GM18861 (cell line): ENCODE measurements at regions not wholly inside any gene's neighbourhood (a gene's known extent, or its start where the extent isn't known, plus 50 kb on each side); places are given as distances from the start of the nearest gene placed in this dataset.

ENCODE experiments used
- ATAC-seq: cut with Tn5 transposase; IDR thresholded peaks from one replicate; pipeline ENCODE4 v1.9.1; 2021; ENCODE audit not compliant: unreplicated experiment

DNA sequence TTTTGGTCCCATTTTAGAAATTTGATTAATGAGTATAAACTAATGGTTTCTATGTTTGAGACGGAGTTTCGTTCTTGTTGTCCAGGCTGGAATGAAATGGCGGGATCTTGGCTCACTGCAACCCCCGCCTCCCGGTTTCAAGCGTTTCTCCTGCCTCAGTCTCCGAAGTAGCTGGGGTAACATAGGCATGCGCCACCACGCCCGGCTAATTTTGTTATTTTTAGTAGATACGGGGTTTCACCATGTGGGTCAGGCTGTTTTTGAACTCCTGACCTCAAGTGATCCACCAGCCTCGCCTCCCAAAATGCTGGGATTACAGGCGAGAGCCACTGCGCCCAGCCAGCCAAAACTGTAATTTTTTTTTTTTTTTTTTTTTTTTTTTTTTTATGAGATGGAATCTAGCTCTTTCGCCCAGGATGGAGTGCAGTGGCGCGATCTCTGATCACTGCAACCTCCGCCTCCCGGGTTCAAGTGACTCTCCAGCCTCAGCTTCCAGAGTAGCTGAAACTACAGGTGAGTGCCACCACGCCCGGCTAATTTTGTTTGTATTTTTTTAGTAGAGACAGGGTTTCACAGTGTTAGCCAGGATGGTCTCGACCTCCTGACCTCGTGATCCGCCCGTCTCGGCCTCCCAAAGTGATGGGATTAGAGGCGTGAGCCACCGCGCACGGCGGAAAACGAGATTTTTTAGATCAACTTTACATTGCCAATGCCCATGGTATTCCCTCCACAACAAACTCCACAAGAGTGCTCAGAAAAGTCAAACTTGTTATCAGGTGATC lies 127.8 kb downstream of the HFE start:
- no peak for ATAC-seq

DNA sequence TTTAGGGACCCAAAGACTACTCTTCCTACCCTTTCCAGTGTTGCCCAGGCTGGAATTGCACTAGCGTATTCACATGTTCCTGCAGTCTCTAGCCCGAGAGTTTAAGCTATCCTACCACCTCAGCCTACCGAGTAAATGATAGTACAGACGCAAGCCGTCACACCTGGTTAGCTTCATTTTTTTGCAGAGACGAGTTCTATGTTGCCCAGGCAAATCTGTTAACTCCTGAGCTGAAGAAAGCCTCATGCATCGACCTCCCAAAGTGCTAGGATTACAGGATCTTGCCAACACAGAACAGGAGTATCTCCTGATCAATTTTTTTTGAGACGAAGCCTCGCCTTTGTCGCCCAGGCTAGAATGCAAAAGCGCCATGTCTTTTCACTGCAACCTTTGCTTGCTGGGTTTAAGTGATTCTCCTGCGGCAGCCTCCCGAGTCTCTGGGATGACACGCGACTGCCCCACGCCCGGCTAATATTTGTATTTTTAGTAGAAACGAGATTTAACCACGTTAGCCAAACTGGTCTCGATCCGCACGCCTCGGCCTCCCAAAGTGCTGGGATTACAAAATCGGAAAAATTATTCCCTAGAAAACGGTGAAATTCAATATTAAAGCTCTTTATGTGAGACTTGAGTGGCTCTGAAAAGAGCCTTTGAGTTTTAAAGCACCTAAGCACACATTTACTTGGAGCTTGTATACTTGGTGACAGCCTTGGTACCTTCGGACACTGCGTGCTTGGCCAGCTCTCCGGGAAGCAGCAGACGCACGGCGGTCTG lies 128.5 kb downstream of the HFE start:
- peak; percentile 12 for ATAC-seq

DNA sequence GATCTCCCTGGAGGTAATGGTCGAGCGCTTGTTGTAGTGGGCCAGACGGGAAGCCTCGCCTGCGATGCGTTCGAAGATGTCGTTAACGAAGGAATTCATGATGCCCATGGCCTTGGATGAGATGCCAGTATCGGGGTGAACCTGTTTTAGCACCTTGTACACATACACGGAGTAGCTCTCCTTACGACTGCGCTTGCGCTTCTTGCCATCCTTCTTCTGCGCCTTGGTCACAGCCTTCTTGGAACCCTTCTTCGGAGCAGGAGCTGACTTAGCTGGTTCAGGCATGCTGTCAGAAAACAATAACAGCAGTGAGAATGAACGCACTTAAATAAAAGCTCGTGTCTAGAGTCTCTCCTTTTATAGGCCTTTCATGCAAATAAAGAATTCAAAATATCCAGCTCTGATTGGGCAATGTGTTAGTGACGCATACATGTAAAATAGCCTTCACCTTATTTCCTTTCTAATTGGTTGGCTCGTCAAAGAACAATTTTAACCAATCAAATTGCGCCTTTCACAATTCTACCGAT lies 129.2 kb downstream of the HFE start:
- ATAC-seq = peak; percentile 74

DNA sequence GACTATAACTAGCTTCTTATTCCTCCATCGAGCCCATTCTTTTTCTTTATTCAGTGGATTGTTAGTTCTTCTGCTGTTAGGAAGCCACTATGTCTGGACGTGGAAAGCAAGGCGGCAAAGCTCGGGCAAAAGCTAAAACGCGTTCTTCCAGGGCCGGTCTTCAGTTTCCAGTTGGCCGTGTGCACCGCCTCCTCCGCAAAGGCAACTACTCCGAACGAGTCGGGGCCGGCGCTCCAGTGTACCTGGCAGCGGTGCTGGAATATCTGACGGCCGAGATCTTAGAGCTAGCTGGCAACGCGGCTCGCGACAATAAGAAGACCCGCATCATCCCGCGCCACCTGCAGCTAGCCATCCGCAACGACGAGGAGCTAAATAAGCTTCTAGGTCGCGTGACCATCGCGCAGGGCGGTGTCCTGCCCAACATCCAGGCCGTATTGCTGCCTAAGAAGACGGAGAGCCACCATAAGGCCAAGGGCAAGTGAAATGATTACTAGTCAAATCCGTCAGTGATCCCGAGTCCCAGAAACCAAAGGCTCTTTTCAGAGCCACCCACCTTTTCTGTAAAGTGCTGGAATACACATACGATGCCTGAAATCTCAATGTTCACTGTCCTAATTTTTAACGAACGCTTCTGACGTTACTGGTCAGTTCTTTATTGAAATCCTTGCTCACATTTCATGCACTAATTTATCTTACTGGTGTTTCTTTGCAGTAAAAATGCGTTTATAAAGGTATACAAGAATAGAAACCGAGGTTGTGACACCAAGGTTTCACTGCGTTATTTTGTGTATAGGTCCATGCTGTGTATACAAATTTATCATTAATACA lies 129.9 kb downstream of the HFE start:
- ATAC-seq = peak; percentile 22

DNA sequence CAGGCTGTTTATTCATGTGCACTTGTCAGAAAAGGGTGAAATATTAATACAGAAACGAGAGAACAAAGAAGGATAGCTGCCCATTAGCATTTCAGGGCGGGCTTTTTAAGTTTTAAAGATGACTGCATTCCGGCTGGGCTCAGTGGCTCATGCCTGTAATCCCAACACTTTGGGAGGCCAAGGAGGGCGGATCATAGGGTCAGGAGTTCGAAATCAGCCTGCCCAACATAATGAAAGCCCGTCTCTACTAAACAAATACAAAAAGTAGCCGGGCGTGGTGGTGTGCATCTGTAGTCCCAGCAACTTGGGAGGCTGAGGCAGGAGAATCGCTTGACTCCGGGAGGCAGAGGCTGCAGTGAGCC lies 130.5 kb downstream of the HFE start:
- ATAC-seq = no peak

DNA sequence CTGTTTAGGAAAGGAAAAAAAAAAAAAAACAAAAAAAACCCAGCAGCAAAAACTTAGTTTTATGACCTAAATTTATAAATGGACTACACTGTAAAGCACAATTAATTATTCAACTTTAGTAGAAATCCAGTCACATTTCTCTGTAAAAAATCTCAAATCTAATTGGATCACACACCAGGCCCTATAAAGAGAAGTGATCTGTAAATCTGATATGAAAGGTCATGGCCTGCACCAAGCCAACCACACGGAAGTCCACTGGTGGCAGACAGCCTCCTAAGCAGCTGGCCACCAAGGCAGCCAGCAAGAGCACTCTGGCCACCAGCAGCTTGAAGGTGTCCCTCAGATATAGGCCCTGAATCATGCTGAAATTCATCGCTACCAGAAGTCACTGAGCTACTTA lies 131.6 kb downstream of the HFE start:
- no peak for ATAC-seq

DNA sequence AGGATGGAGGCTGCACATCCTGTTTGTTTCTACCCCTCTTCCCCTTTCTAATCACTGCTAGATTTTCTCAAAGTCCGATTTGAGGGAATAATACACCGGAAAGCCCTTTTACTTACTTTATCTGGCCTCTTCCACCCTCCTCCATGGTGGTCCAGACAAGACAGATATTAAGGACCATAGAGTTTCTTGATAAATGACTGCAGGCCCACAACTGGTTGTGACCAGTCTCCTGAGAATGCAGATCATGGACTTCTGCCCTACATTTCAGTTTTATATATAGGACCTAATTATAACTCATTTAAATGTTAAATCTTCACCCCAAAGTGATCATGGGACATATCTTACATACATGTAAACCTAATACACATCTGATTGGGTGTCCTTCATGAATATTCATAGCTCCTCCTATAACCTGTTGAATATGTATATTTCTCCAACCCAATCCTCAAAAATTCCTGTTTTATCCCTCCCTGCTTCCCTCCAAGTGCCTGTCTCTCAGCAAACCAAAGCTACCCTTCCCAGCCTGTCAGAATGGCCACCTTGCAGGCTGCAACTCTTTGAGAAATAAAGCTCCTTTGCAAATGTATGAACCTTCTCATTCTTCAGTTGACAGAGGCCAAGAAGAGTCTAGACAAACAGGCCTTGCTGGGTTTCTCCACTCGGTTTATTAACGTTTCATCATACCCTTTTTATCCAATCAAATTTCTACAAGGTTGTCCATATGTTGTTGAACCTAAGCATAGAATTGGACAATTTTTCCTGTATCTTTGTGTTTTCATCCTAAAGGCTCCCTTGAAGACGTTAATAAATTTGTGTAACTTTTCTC lies 133.1 kb downstream of the HFE start:
- no peak for ATAC-seq

DNA sequence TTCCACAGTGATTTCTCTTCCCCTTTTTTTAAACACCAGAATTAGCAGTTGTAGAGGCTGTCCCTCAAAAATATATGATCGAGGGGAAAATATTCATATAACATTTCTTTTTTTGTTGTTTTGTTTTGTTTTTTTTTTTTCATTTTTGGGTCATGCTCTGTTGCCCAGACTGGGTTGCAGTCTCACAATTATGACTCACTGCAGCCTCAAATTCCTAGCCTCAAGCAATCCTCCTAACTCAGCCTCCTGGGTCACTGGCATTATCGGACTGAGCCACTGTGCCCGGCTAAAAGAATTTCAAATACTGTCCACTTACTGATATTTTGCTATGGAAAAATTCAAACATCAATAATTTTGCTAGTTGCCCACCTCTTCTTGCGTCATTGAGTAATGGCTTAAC lies 134.0 kb downstream of the HFE start:
- no peak for ATAC-seq

DNA sequence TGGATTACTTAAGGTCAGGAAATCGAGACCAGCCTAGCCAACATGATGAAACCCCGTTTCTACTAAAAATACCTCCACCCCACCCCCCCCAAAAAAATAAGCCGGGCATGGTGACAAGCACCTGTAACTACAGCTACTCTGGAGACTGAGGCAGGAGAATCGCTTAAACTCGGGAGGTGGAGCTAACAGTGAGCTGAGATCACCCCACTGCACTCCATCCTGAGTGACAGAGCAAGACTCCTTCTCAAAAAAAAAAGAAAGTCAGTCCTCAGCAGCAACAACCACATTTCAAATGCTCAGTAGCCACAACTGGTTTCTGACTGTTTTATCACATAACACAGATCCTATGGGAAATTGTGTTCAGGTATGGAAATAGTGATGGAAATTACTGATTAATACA lies 135.3 kb downstream of the HFE start:
- no peak for ATAC-seq

DNA sequence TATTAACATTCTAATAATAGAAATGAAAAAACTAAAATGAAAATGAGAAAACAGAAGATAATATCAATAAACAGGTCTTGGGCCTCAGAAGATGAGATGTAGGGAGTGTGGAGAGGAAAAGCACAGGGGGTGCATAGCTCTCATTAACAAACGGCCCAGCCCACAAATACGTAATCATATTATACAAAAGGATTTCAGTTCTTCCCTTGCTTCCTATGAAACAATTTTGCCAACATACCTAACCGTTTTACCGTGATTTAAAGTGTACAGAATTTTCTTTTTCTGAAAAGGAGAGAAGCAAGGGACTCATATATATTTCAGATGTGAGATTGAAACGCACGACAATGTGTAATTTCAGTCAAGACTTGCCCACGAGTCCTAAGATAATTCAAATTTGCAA lies 136.0 kb downstream of the HFE start:
- ATAC-seq = no peak

DNA sequence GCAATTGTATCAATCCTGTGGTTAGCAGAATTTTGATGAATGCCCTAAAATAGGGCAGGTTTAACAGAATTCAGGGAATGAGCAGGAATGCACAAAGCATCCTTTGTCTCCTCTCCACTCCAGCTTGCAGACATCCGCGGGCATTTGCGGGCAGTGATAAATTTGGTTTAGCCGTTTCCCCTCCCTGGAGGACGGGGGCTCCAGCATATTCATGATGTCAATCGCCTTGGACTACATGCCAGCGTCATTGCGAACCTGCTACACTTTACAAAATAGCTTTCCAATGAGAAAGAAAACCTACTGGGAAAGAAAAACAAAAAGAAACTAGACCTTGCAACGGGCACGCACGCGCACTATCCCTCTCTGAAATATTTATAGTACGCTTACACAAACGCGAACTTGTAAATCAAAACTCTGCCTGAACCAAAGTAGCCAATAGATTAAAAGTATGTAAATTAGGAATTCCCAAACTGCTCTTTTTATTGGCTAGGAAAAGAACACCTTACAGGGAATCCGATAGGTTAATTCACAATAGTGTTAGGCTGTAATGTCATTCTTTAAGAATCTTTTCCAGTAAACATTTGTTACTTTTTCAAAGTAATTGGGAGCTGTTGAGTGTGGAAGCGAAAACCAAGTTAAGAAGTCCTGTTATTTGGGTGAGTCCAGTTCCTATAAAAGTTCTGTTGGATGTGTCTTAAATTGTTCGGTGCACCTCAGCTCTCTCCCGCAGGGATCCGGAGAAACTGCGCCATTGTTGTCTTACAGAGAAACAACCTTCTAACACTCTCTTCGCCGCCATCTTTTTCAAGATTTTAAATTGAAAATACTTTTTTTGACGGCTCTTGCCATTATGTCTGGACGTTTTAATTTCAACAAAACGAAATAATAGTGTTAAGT lies 136.7 kb downstream of the HFE start:
- peak; percentile 66 for ATAC-seq

DNA sequence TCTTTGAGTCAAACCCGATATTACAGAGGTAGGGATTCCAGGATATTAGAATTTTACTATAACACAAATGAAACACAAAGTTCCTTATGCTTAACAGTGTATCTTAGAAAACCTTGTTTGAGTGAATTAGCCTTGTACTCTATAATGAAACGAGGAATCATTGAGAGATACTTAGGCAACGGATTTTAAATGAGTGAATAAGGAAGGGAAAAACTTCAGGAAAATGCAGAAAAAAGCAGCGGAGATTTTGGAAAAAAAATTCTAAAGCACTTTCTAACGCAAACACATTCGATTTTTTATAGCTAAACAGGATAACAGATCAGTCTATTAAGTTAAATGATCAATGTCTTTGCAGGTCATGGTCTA lies 137.3 kb downstream of the HFE start:
- no peak for ATAC-seq

DNA sequence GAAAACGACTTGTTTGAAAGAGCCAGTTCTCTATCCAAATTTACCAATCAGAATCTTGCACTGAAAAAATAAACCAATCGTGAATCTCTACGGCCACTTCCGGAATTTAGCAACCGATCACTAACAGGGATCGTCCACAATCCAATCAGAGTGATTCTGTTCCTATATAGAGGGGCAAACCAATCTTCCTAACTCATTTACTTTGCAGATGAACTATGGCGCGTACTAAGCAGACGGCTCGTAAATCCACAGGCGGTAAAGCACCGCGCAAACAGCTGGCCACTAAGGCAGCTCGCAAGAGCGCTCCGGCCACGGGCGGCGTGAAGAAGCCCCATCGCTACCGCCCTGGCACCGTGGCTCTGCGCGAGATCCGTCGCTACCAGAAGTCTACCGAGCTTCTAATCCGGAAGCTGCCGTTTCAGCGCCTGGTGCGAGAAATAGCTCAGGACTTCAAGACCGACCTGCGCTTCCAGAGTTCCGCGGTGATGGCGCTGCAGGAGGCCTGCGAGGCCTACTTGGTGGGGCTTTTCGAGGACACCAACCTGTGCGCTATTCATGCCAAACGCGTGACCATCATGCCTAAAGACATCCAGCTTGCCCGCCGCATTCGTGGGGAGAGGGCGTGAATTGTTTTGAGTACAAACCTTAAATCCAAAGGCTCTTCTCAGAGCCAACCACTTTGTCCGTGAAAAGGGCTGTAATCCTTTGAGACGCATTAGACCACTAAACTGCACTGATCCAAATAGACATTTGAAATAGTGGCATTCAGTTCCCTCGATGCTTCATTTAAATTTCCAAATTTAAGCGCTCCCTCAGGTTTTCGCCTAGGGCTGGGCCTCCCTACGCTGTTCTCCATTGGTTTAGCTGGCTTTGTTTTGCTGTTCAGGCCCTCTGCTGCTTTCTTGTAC lies 138.0 kb downstream of the HFE start:
- no peak for ATAC-seq

DNA sequence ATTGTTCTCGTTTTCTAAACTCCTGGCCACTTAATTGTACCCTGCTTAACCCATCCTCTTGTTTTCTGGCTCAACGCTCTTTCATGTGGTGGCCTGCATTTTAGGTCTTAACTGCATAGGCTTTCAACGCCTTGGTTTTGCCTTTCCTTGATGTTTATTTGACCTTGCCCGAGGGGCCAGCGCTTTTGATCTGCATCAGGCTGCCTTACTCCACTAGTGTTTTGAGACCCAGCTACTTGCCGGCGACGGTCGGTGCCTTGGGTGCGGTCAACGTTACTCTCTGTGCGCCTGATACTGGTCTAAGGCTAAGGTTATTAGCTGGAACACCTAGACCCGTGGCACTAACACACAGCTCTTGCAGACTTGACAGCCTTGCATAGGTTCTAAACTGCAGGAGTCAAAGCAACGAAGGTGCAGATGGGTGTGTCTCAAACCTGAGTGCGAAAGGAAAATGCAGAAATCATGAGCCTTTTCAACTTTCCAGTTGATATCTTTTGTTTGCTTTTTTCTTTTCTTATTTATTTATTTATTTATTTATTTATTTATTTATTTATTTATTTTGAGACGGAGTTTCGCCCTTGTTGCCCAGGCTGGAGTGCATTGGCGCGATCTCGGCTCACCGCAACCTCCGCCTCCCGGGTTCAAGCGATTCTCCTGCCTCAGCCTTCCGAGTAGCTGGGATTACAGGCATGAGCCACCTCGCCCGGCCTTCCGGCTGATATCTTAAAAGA lies 138.8 kb downstream of the HFE start:
- ATAC-seq = no peak

DNA sequence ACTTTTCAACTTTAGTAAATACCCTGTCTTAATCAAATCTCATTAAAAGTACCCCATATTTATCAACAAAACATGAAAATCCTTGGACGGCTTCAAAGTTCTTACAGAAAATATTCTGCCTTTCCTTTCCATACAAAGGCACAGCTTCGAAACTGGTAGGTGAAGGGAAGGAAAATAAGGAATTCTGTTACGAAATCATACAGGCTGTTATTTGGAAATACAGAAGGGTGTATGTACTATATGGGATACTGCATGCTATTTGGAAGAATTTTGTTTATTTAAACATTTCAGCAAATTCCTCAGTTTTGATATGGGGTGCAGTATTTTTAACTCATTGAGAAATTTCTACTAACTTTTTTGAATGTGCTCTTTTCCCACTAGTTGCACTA lies 138.4 kb upstream of the BTN3A2 start:
- ATAC-seq = no peak

DNA sequence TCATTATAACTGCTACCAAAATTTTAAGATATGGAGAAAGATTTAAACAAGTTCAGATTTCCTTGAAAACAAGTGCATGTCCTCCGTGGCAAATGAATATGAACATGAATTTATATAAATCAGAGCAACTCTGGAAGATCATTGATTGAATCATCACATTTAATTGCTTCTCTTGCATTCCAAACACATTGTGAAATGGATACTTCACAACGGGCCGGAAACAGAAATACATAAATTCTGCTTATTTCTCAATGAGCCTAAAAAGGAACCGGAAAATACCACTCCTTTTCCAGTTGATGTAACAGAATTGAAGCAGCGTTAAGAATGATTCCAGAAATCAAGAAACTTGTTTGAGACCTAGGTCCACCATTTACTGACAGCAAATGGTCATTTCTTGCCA lies 134.6 kb upstream of the BTN3A2 start:
- ATAC-seq = no peak

DNA sequence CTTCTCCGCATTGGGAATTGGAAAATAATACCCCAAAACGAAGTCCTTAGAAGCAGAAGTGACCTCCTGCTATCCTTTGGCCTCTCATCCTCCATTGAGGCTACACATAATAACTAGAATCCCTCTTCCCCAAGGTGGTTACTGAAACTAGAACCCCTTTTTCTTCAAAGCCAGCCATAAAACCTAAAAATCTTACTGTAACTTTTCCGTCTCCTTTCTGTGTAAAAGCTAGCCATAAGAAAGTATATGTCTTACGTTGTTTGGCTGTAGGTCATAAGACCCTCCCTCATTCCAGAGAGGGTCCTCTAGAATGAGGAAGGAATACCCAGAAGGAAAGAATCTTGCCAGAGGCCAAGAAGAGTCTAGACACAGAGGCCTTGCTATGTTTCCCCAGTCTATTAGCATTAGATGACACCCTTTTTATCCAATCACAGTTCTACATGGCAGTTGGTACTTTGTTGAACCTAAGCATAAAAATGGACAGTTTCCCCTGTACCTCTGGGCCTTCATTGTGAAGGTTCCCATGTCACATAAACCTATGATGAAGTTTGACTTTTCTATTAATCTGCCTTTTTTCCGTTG lies 133.9 kb upstream of the BTN3A2 start:
- ATAC-seq = no peak
